Transverse colon (tissue), 4 donors: ENCODE measurements at regions not wholly inside any gene's neighbourhood (a gene's known extent, or its start where the extent isn't known, plus 50 kb on each side); places are given as distances from the start of the nearest gene placed in this dataset.

ENCODE experiments used
- DNase-seq: peaks from one replicate; pipeline ENCODE4 v3.0.0-alpha.2; 2019
- H3K27ac ChIP-seq, 4 donors: fragments of 200-600 bp; sonication (generic); 2 replicates each; pipeline ENCODE4 v1.5.1; 2016 to 2018; ENCODE audit warnings: inconsistent platforms in 4 of 4
- H3K27me3 ChIP-seq: fragments of 200-600 bp; sonication (generic); 2 replicates; pipeline ENCODE4 v1.5.1; 2017; ENCODE audit warnings: inconsistent platforms
- H3K36me3 ChIP-seq, 4 donors: fragments of 200-600 bp; sonication (generic); 2 replicates each; pipeline ENCODE4 v1.5.1; 2017 to 2019; ENCODE audit warnings: inconsistent platforms in 4 of 4
- H3K4me1 ChIP-seq, 4 donors: fragments of 200-600 bp; sonication (generic); 2 replicates each; pipeline ENCODE4 v1.5.1; 2017 to 2020; ENCODE audit warnings: inconsistent platforms in 4 of 4
- H3K4me3 ChIP-seq, 4 donors: fragments of 200-600 bp; sonication (generic); 1 replicate in 1 of 4; 2 replicates in 3 of 4; pipeline versions ENCODE4 v1.5.1 to v1.6.1; 2017 to 2019; ENCODE audit warnings: inconsistent platforms in 4 of 4
- H3K9me3 ChIP-seq, 2 donors: fragments of 200-600 bp; sonication (generic); 2 replicates each; pipeline ENCODE4 v1.5.1; 2017 to 2019; ENCODE audit warnings: inconsistent platforms in 2 of 2
- CTCF ChIP-seq, 5 experiments: fragments of 200-600 bp in 3 of 5; fragments of 450-650 bp in 2 of 5; sonication (generic) in 3 of 5; IDR thresholded peaks; 1 replicate in 2 of 5; 2 replicates in 3 of 5; pipeline ENCODE4 v1.5.1; 2016 to 2017; ENCODE audit warnings: antibody characterized with exemption in 5 of 5, inconsistent platforms in 3 of 5, mild to moderate bottlenecking in 2 of 5, moderate library complexity in 1 of 5
- EP300 ChIP-seq: sonication (generic); formaldehyde crosslinking; IDR thresholded peaks from one replicate; pipeline ENCODE4 v1.6.1; 2017; ENCODE audit warnings: antibody characterized with exemption, low read depth
- POLR2A ChIP-seq: fragments of 450-650 bp; IDR thresholded peaks from one replicate; pipeline ENCODE4 v1.6.1; 2016; ENCODE audit warnings: antibody characterized with exemption, mild to moderate bottlenecking, moderate library complexity
- POLR2AphosphoS5 ChIP-seq, 3 donors: sonication (generic); formaldehyde crosslinking; IDR thresholded peaks; one replicate each; pipeline ENCODE4 v1.6.1; 2016; ENCODE audit warnings: antibody characterized with exemption in 3 of 3
- WGBS, 2 donors: methylation state at CpG; one replicate each; pipeline ENCODE4 v1.1.5; 2018; ENCODE audit warnings: low coverage in 1 of 2; 5-methylcytosine and 5-hydroxymethylcytosine counted together
- in situ Hi-C, 4 donors: fragments of 200-750 bp; cut with MboI; loops; one replicate each; pipeline versions ENCODE4 v1.15.0 to v1.15.1; 2017; ENCODE audit warnings: low sequenced_read_pairs in 3 of 4, low pct_ligation_motif_present in 1 of 4, low pct_unique_long_range_greater_than_20kb in 1 of 4
- intact Hi-C: fragments of 100-400 bp; cut with DNase I; formaldehyde crosslinking; loops from one replicate; pipeline ENCODE4 v1.15.1; 2023; ENCODE audit warnings: low total_unique reads

GRCh38 chr9:3773362-3774060, 247.7 kb upstream of the RFX3 start:
- intact Hi-C loops, result no loop called here
- Histone ChIP-seq H3K4me3 (no peak overlapping the region), H3K27me3 (no peaks in the 10 kb centered on the region), H3K9me3 (no peaks in the 10 kb centered on the region), H3K27ac (no peak overlapping the region), H3K36me3 (no peaks in the 10 kb centered on the region), H3K4me1 (no peaks in the 10 kb centered on the region)
- no peak for DNase-seq
- in situ Hi-C loops, result no loop called here
- no peak for TF ChIP-seq CTCF (IDR thresholded peaks at IDR 0.05)
- no peak for TF ChIP-seq POLR2A
- no peak for TF ChIP-seq EP300
- no peak for TF ChIP-seq POLR2AphosphoS5 (IDR thresholded peaks at IDR 0.05)
- 81 to 88% methylated on average over 2 to 6 of the region's 6 CpGs for WGBS, 2 donors

- no peak for TF ChIP-seq CTCF (IDR thresholded peaks at IDR 0.05)
- no peak for TF ChIP-seq EP300
- TF ChIP-seq POLR2A, result no peak
- TF ChIP-seq POLR2AphosphoS5 (IDR thresholded peaks at IDR 0.05), result no peak
- H3K9me3 ChIP-seq, result no peaks in the 10 kb centered on the region
- in situ Hi-C loops (no loop called here), intact Hi-C loops (no loop called here)
- WGBS, 2 donors, result 33% methylated on average over 4 of the region's 4 CpGs
- H3K36me3 ChIP-seq, result no peaks in the 10 kb centered on the region
- DNase-seq, result no peak
- no peaks in the 10 kb centered on the region for H3K27me3 ChIP-seq
- H3K27ac ChIP-seq, result peak overlapping the region in 1 of 4 donors; percentile 30
- H3K4me3 ChIP-seq, result no peak overlapping the region
- no peaks in the 10 kb centered on the region for H3K4me1 ChIP-seq
Measured at GRCh38 chr9:3769646-3770045, 243.8 kb upstream of the RFX3 start.

GRCh38 chr9:3768712-3769457, 243.1 kb upstream of the RFX3 start:
- Histone ChIP-seq H3K4me1 (no peaks in the 10 kb centered on the region), H3K27ac (peak overlapping the region in 2 of 4 donors; percentile 6 to 30), H3K36me3 (no peaks in the 10 kb centered on the region), H3K4me3 (no peak overlapping the region), H3K27me3 (no peaks in the 10 kb centered on the region), H3K9me3 (no peaks in the 10 kb centered on the region)
- intact Hi-C loops, result no loop called here
- WGBS, 2 donors, result 67 to 87% methylated on average over 4 to 5 of the region's 5 CpGs
- in situ Hi-C loops, result no loop called here
- TF ChIP-seq CTCF (IDR thresholded peaks at IDR 0.05) (no peak), POLR2A (no peak), EP300 (no peak)
- DNase-seq, result no peak

- 81 to 85% methylated on average over 5 of the region's 5 CpGs for WGBS, 2 donors
- TF ChIP-seq EP300 (no peak), POLR2A (no peak)
- no peak for DNase-seq
- intact Hi-C loops (no loop called here), in situ Hi-C loops (no loop called here)
- Histone ChIP-seq H3K27ac (no peak overlapping the region), H3K27me3 (no peaks in the 10 kb centered on the region), H3K36me3 (no peaks in the 10 kb centered on the region), H3K9me3 (no peaks in the 10 kb centered on the region), H3K4me3 (no peak overlapping the region), H3K4me1 (no peaks in the 10 kb centered on the region)
Measured at GRCh38 chr9:3768286-3768685, 242.5 kb upstream of the RFX3 start.
